IMR-90 (cell line): ENCODE measurements at regions not wholly inside any gene's neighbourhood (a gene's known extent, or its start where the extent isn't known, plus 50 kb on each side); places are given as distances from the start of the nearest gene placed in this dataset.

ENCODE experiments used
- ATAC-seq: fragments of 200-7000 bp; cut with Tn5 transposase; 2 replicates; pipeline ENCODE4 v1.9.1; 2020; ENCODE audit warnings: low read depth, mild to moderate bottlenecking, moderate library complexity
- BruUV-seq: library from RNA; stranded (reverse); fragments of 400-500 nt; replicated peaks from 2 replicates; lab custom pipeline; 2021; lab: Mats Ljungman, UMichigan
- CTCF ChIA-PET: fragments of 300-600 bp; formaldehyde crosslinking; extraction: SDS; loops from one replicate; lab custom pipeline; 2021; ENCODE audit warnings: antibody characterized with exemption; lab: Yijun Ruan, JAX
- POLR2A ChIA-PET: fragments of 300-600 bp; sonication (Branson Sonifier 250); formaldehyde crosslinking; loops from one replicate; lab custom pipeline; 2022; ENCODE audit warnings: antibody characterized with exemption; ENCODE audit not compliant: unreplicated experiment; lab: Charles Lee
- DNase-seq: peaks from one replicate; pipeline ENCODE4 v3.0.0; 2013
- H2AFZ ChIP-seq: replicated peaks from 2 replicates; pipeline ENCODE3; 2013; ENCODE audit warnings: low read length, mild to moderate bottlenecking; ENCODE audit not compliant: poor library complexity
- H2AK5ac ChIP-seq: 2 replicates; pipeline ENCODE4 v1.6.1; 2013; ENCODE audit warnings: low read depth, low read length, inconsistent platforms
- H2AK9ac ChIP-seq: replicated peaks from 2 replicates; pipeline ENCODE3; 2013; ENCODE audit warnings: mild to moderate bottlenecking, low read depth, low read length, moderate library complexity; ENCODE audit not compliant: poor library complexity
- H2BK120ac ChIP-seq: 2 replicates; pipeline ENCODE4 v1.6.1; 2013; ENCODE audit warnings: low read depth, low read length, inconsistent platforms
- H2BK15ac ChIP-seq: 3 replicates; pipeline ENCODE4 v1.6.1; 2013; ENCODE audit warnings: low read depth, low read length, inconsistent platforms
- H2BK20ac ChIP-seq: 2 replicates; pipeline ENCODE4 v1.6.1; 2013; ENCODE audit warnings: low read depth, mild to moderate bottlenecking, inconsistent platforms, low read length, moderate library complexity
- H2BK5ac ChIP-seq: 2 replicates; pipeline ENCODE4 v1.6.1; 2013; ENCODE audit warnings: mild to moderate bottlenecking, low read depth, low read length, inconsistent platforms; ENCODE audit not compliant: poor library complexity, severe bottlenecking
- H3K14ac ChIP-seq: replicated peaks from 2 replicates; pipeline ENCODE4 v1.6.1; 2013; ENCODE audit warnings: low read depth, low read length, inconsistent platforms
- H3K18ac ChIP-seq: 2 replicates; pipeline ENCODE4 v1.6.1; 2013; ENCODE audit warnings: low read depth, low read length, control low read depth
- H3K23ac ChIP-seq: 2 replicates; pipeline ENCODE4 v1.6.1; 2013; ENCODE audit warnings: low read depth, low read length, inconsistent platforms
- H3K27ac ChIP-seq: 2 replicates; pipeline ENCODE4 v1.5.1; 2013; ENCODE audit warnings: mild to moderate bottlenecking, control low read depth, low read length; ENCODE audit not compliant: insufficient read depth
- H3K27me3 ChIP-seq: 2 replicates; pipeline ENCODE4 v1.6.1; 2013; ENCODE audit warnings: low read length; ENCODE audit not compliant: control insufficient read depth, insufficient read depth
- H3K36me3 ChIP-seq: 2 replicates; pipeline ENCODE4 v1.6.1; 2013; ENCODE audit warnings: low read length, mixed read lengths; ENCODE audit not compliant: control insufficient read depth, insufficient read depth
- H3K4ac ChIP-seq: 2 replicates; pipeline ENCODE4 v1.6.1; 2013; ENCODE audit warnings: low read depth, low read length, inconsistent platforms
- H3K4me1 ChIP-seq: 2 replicates; pipeline ENCODE4 v1.6.1; 2013; ENCODE audit warnings: low read length, mixed read lengths; ENCODE audit not compliant: control insufficient read depth, insufficient read depth
- H3K4me2 ChIP-seq: 2 replicates; pipeline ENCODE4 v1.6.1; 2013; ENCODE audit warnings: low read depth, mild to moderate bottlenecking, control low read depth, low read length, moderate library complexity
- H3K4me3 ChIP-seq: 2 replicates; pipeline ENCODE4 v1.5.1; 2013; ENCODE audit warnings: low read depth, mild to moderate bottlenecking, control low read depth, low read length, moderate library complexity; ENCODE audit not compliant: insufficient read depth
- H3K56ac ChIP-seq: 2 replicates; pipeline ENCODE4 v1.6.1; 2013; ENCODE audit warnings: low read length, inconsistent platforms; ENCODE audit not compliant: insufficient read depth; ENCODE audit errors: extremely low read depth
- H3K79me1 ChIP-seq, 2 experiments: 2 replicates each; pipeline ENCODE4 v1.6.1; 2013; ENCODE audit warnings: low read length in 2 of 2, inconsistent platforms in 1 of 2, low read depth in 1 of 2
- H3K9ac ChIP-seq: 2 replicates; pipeline ENCODE4 v1.6.1; 2013; ENCODE audit warnings: low read depth, low read length, control low read depth
- H3K9me1 ChIP-seq: 2 replicates; pipeline ENCODE4 v1.6.1; 2013; ENCODE audit warnings: low read length, inconsistent platforms; ENCODE audit not compliant: insufficient read depth
- H3K9me3 ChIP-seq: 2 replicates; pipeline ENCODE4 v1.6.1; 2013; ENCODE audit warnings: low read length; ENCODE audit not compliant: control insufficient read depth, insufficient read depth
- H4K20me1 ChIP-seq: 2 replicates; pipeline ENCODE4 v1.6.1; 2013; ENCODE audit warnings: low read length, inconsistent platforms; ENCODE audit not compliant: insufficient read depth
- H4K5ac ChIP-seq: 2 replicates; pipeline ENCODE4 v1.6.1; 2013; ENCODE audit warnings: mild to moderate bottlenecking, low read depth, low read length, control low read depth
- H4K8ac ChIP-seq, 2 experiments: 2 replicates each; pipeline ENCODE4 v1.6.1; 2013; ENCODE audit warnings: low read depth in 2 of 2, low read length in 2 of 2, control low read depth in 1 of 2, inconsistent platforms in 1 of 2
- H4K91ac ChIP-seq: 2 replicates; pipeline ENCODE4 v1.6.1; 2013; ENCODE audit warnings: low read depth, low read length, inconsistent platforms; ENCODE audit not compliant: insufficient read depth
- BHLHE40 ChIP-seq: fragments of 150-350 bp; IDR thresholded peaks from 2 replicates; pipeline ENCODE4 v1.6.1; 2016; ENCODE audit warnings: mild to moderate bottlenecking, low read depth, low read length
- CEBPB ChIP-seq: IDR thresholded peaks from 2 replicates; pipeline ENCODE4 v1.6.1; 2012; ENCODE audit warnings: low read depth, low read length, improper control_type of control experiment
- CHD1 ChIP-seq: IDR thresholded peaks from 2 replicates; pipeline ENCODE4 v1.6.1; 2012; ENCODE audit warnings: low read depth, low read length, improper control_type of control experiment
- FOS ChIP-seq: fragments of 150-350 bp; IDR thresholded peaks from 2 replicates; pipeline ENCODE4 v1.6.1; 2016; ENCODE audit warnings: low read depth, low read length
- MAFK ChIP-seq: IDR thresholded peaks from 2 replicates; pipeline ENCODE4 v1.6.1; 2012; ENCODE audit warnings: low read depth, low read length, improper control_type of control experiment
- MAZ ChIP-seq: IDR thresholded peaks from 2 replicates; pipeline ENCODE4 v1.6.1; 2012; ENCODE audit warnings: low read depth, mild to moderate bottlenecking, low read length, improper control_type of control experiment, moderate library complexity, borderline replicate concordance
- MXI1 ChIP-seq: IDR thresholded peaks from 2 replicates; pipeline ENCODE4 v1.6.1; 2012; ENCODE audit warnings: low read depth, mild to moderate bottlenecking, low read length, moderate library complexity, borderline replicate concordance
- NFE2L2 ChIP-seq: fragments of 150-350 bp; IDR thresholded peaks from 2 replicates; pipeline ENCODE4 v1.6.1; 2016; ENCODE audit warnings: low read depth, mild to moderate bottlenecking, low read length
- POLR2A ChIP-seq: IDR thresholded peaks from 2 replicates; pipeline ENCODE4 v1.6.1; 2012; ENCODE audit warnings: mild to moderate bottlenecking, low read depth, low read length
- RAD21 ChIP-seq: IDR thresholded peaks from 2 replicates; pipeline ENCODE4 v1.6.1; 2012; ENCODE audit warnings: low read length, improper control_type of control experiment
- RCOR1 ChIP-seq: IDR thresholded peaks from 2 replicates; pipeline ENCODE4 v1.6.1; 2012; ENCODE audit warnings: mild to moderate bottlenecking, low read length, improper control_type of control experiment; ENCODE audit not compliant: insufficient replicate concordance
- RFX5 ChIP-seq: IDR thresholded peaks from 2 replicates; pipeline ENCODE4 v1.8.0; 2012; ENCODE audit warnings: low read depth, mild to moderate bottlenecking, low read length, moderate library complexity
- SMC3 ChIP-seq: fragments of 150-350 bp; IDR thresholded peaks from 2 replicates; pipeline ENCODE4 v1.6.1; 2016; ENCODE audit warnings: low read depth, mild to moderate bottlenecking, antibody characterized with exemption, low read length, moderate library complexity
- WGBS, 2 experiments: methylation state at CpG; one replicate each; pipeline versions ENCODE4 v1.1.5 to v1.1.7; 2013; ENCODE audit warnings: missing lambda C conversion rate in 2 of 2; ENCODE audit not compliant: insufficient read length in 1 of 2; ENCODE audit errors: extremely low coverage in 2 of 2; 5-methylcytosine and 5-hydroxymethylcytosine counted together
- dilution Hi-C: fragments of 300-500 bp; cut with HindIII; formaldehyde crosslinking; loops from one replicate; pipeline ENCODE4 v1.14.3; 2018; ENCODE audit warnings: low sequenced_read_pairs; ENCODE audit not compliant: unreplicated experiment
- in situ Hi-C: fragments of 300-500 bp; cut with MboI; formaldehyde crosslinking; loops from 3 replicates; pipeline ENCODE4 v1.14.3; 2019; ENCODE audit warnings: low sequenced_read_pairs, inconsistent platforms, mixed read lengths
- intact Hi-C: fragments of 100-400 bp; cut with micrococcal nuclease; formaldehyde crosslinking; loops from 2 replicates; pipeline ENCODE4 v1.10.0; 2022
- TF ChIP-seq, protein P1 (sequence below): conservative IDR thresholded peaks from 2 replicates; pipeline ENCODE4 v1.5.1; 2012; ENCODE audit warnings: mild to moderate bottlenecking, low read depth, low read length, improper control_type of control experiment
- TF ChIP-seq, protein P2 (sequence below): fragments of 150-350 bp; IDR thresholded peaks from 2 replicates; pipeline ENCODE4 v1.6.1; 2017; ENCODE audit warnings: mild to moderate bottlenecking, antibody characterized with exemption, low read length, low read depth
- TF ChIP-seq, protein P3 (sequence below): fragments of 150-350 bp; IDR thresholded peaks from 2 replicates; pipeline ENCODE4 v1.6.1; 2016; ENCODE audit warnings: low read depth, mild to moderate bottlenecking, low read length, moderate library complexity, borderline replicate concordance

DNA sequence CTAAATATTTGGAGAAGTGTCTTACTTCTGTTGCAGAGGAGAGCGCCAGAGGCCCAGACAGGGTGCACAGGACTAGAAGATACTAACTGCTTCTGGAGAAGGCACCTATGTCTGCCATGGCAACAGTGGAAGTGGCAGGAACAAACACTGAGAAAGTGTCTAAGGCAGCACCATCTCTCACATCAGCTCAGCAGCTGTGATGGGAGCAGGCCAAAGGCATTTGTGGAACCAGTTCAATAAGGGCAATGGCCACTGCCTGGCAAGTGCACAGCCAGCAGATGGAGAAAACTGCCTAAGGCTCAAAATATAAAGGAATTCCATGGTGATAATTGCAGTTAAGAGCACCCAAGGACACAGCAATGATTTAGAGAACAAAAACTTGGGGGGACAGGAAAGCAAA is 563.0 kb upstream of the CCDC54 start:
- Histone ChIP-seq H4K5ac (no peak overlapping the region), H3K14ac (no peak overlapping the region), H4K8ac (no peak overlapping the region), H2AK9ac (no peak overlapping the region), H3K27me3 (no peaks in the 10 kb centered on the region), H2BK15ac (no peak overlapping the region), H3K27ac (no peak overlapping the region), H2BK5ac (no peak overlapping the region), H3K4ac (no peak overlapping the region), H2AK5ac (no peak overlapping the region), H3K23ac (no peak overlapping the region), H3K4me3 (no peak overlapping the region), H2BK120ac (no peak overlapping the region), H3K9me3 (no peaks in the 10 kb centered on the region), H3K18ac (no peak overlapping the region), H3K36me3 (no peaks in the 10 kb centered on the region), H4K20me1 (no peaks in the 10 kb centered on the region), H2BK20ac (no peak overlapping the region), H4K91ac (no peak overlapping the region), H3K9me1 (no peaks in the 10 kb centered on the region), H3K4me1 (peaks cover 2% of the 10 kb centered on the region; the same call in 1 of the 2 replicates), H3K56ac (no peak overlapping the region), H3K4me2 (no peak overlapping the region), H2AFZ (no peak overlapping the region), H3K79me1 (no peaks in the 10 kb centered on the region), H3K9ac (no peak overlapping the region)
- dilution Hi-C loops = no loop called here
- DNase-seq (no peak), ATAC-seq (no peak)
- CTCF ChIA-PET = no interaction called here
- intact Hi-C loops = no loop called here
- in situ Hi-C loops = no loop called here
- POLR2A ChIA-PET = no interaction called here
- no CpG with 5 or more reads among the region's 1 CpG for WGBS, 2 experiments
- no peak for TF ChIP-seq MXI1
- TF ChIP-seq BHLHE40 = no peak
- no peak for TF ChIP-seq RAD21
- TF ChIP-seq CEBPB = no peak
- TF ChIP-seq, protein P1, sequence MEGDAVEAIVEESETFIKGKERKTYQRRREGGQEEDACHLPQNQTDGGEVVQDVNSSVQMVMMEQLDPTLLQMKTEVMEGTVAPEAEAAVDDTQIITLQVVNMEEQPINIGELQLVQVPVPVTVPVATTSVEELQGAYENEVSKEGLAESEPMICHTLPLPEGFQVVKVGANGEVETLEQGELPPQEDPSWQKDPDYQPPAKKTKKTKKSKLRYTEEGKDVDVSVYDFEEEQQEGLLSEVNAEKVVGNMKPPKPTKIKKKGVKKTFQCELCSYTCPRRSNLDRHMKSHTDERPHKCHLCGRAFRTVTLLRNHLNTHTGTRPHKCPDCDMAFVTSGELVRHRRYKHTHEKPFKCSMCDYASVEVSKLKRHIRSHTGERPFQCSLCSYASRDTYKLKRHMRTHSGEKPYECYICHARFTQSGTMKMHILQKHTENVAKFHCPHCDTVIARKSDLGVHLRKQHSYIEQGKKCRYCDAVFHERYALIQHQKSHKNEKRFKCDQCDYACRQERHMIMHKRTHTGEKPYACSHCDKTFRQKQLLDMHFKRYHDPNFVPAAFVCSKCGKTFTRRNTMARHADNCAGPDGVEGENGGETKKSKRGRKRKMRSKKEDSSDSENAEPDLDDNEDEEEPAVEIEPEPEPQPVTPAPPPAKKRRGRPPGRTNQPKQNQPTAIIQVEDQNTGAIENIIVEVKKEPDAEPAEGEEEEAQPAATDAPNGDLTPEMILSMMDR = no peak
- TF ChIP-seq RFX5 = no peak
- TF ChIP-seq RCOR1 = no peak
- no peak for TF ChIP-seq POLR2A
- no peak for TF ChIP-seq MAZ
- TF ChIP-seq, protein P2, sequence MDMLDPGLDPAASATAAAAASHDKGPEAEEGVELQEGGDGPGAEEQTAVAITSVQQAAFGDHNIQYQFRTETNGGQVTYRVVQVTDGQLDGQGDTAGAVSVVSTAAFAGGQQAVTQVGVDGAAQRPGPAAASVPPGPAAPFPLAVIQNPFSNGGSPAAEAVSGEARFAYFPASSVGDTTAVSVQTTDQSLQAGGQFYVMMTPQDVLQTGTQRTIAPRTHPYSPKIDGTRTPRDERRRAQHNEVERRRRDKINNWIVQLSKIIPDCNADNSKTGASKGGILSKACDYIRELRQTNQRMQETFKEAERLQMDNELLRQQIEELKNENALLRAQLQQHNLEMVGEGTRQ = no peak
- TF ChIP-seq CHD1 = no peak
- TF ChIP-seq FOS = no peak
- TF ChIP-seq, protein P3, sequence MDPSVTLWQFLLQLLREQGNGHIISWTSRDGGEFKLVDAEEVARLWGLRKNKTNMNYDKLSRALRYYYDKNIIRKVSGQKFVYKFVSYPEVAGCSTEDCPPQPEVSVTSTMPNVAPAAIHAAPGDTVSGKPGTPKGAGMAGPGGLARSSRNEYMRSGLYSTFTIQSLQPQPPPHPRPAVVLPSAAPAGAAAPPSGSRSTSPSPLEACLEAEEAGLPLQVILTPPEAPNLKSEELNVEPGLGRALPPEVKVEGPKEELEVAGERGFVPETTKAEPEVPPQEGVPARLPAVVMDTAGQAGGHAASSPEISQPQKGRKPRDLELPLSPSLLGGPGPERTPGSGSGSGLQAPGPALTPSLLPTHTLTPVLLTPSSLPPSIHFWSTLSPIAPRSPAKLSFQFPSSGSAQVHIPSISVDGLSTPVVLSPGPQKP = no peak
- TF ChIP-seq SMC3 = no peak
- TF ChIP-seq MAFK = no peak
- TF ChIP-seq NFE2L2 = no peak
- BruUV-seq = no TSS peak
